ENCODE measurements at regions not wholly inside any gene's neighbourhood (a gene's known extent, or its start where the extent isn't known, plus 50 kb on each side); places are given as distances from the start of the nearest gene placed in this dataset.

DNA sequence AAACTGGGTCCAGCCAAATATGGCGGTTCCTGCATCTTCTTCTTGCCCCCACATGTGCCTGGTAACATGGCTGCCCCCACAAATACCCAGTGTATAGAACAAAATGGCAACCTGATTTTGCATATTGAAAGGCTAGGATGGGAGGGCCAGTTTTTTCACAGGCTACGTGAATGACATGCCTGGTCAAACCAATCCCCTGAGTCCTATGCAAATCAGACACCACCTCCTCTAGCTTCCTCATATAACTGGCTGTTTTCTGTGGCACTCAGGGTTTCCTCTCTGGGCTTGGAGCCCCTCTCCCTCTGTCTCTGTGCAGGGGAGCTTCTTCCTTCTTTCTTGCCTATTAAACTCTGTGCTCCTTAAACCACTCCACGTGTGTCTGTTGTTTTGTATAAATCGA is 372.1 kb downstream of the KIF16B start:
- Histone ChIP-seq H2AFZ (ENCODE audit: low read length) (peak overlapping the region; percentile 46; the same call in 1 of the 2 replicates), H3K4me3 (ENCODE audit: low read length) (no peak overlapping the region)
- CTCF ChIA-PET = no interaction called here

DNA sequence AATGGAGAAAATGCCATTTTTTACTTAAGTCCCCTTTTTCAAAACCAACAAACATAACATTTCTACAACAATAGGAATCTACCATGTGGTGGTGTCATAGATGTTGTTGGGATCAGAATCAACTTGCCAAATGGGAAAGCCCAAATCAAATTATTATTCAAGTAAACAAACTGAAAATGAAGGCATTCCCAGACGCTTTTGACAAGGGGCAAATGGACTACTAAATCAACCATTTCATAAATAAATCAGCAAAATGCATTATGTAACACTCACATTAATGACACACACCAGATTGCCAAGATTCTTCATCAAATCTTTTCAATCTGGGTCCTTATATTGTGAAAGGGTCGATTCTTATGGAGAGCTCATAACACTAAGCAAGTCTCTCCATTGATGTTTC is 375.6 kb downstream of the KIF16B start:
- CTCF ChIA-PET = no interaction called here
- no TSS peak for BruUV-seq (replicated peaks)
- no peaks in the 10 kb centered on the region for H4K20me1 ChIP-seq (ENCODE audit: low read length)
- ATAC-seq (no peak), DNase-seq (no peak)
- H3K36me3 ChIP-seq (ENCODE audit: low read depth, low read length) = no peaks in the 10 kb centered on the region
- no peaks in the 10 kb centered on the region for H3K9me3 ChIP-seq (ENCODE audit: low read length)
- POLR2A ChIA-PET (ENCODE audit: unreplicated experiment) = no interaction called here
- no peak overlapping the region for H2AFZ ChIP-seq (ENCODE audit: low read length)
- no peaks in the 10 kb centered on the region for H3K4me1 ChIP-seq (ENCODE audit: insufficient read depth, low read length)
- H3K9me2 ChIP-seq (replicated peaks; ENCODE audit: low read length) = no peaks in the 10 kb centered on the region
- H3K27ac ChIP-seq (ENCODE audit: low read length) = no peak overlapping the region
- TF ChIP-seq EZH2 (IDR thresholded peaks at IDR 0.05; ENCODE audit: low read length, unreplicated experiment) (no peak), EZH2phosphoT487 (IDR thresholded peaks at IDR 0.05; ENCODE audit: borderline replicate concordance, low read length) (no peak)
- TF ChIP-seq, protein P1, sequence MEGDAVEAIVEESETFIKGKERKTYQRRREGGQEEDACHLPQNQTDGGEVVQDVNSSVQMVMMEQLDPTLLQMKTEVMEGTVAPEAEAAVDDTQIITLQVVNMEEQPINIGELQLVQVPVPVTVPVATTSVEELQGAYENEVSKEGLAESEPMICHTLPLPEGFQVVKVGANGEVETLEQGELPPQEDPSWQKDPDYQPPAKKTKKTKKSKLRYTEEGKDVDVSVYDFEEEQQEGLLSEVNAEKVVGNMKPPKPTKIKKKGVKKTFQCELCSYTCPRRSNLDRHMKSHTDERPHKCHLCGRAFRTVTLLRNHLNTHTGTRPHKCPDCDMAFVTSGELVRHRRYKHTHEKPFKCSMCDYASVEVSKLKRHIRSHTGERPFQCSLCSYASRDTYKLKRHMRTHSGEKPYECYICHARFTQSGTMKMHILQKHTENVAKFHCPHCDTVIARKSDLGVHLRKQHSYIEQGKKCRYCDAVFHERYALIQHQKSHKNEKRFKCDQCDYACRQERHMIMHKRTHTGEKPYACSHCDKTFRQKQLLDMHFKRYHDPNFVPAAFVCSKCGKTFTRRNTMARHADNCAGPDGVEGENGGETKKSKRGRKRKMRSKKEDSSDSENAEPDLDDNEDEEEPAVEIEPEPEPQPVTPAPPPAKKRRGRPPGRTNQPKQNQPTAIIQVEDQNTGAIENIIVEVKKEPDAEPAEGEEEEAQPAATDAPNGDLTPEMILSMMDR (conservative IDR thresholded peaks at IDR 0.05; ENCODE audit: low read depth, low read length) = no peak
- no peak overlapping the region for H3K9ac ChIP-seq (ENCODE audit: low read length)
- H3K27me3 ChIP-seq (ENCODE audit: low read length) = no peaks in the 10 kb centered on the region
- H3K4me2 ChIP-seq (ENCODE audit: low read length) = no peak overlapping the region
- H3K4me3 ChIP-seq (ENCODE audit: low read length) = no peak overlapping the region
- no peaks in the 10 kb centered on the region for H3K79me2 ChIP-seq (ENCODE audit: low read length)
- intact Hi-C loops (cut with micrococcal nuclease) = no loop called here
- H3F3A ChIP-seq (ENCODE audit: low read length, unreplicated experiment) = no peaks in the 10 kb centered on the region

More for the DNA sequence above, 372.1 kb downstream of the KIF16B start:
- no peaks in the 10 kb centered on the region for H3F3A ChIP-seq (ENCODE audit: low read length, unreplicated experiment)
- H3K9ac ChIP-seq (ENCODE audit: low read length) = no peak overlapping the region
- H3K9me3 ChIP-seq (ENCODE audit: low read length) = no peaks in the 10 kb centered on the region
- H3K27ac ChIP-seq (ENCODE audit: low read length) = no peak overlapping the region
- H3K79me2 ChIP-seq (ENCODE audit: low read length) = no peaks in the 10 kb centered on the region
- no peaks in the 10 kb centered on the region for H3K36me3 ChIP-seq (ENCODE audit: low read depth, low read length)
- peaks cover 4% of the 10 kb centered on the region; the same call in 1 of the 2 replicates for H3K4me1 ChIP-seq (ENCODE audit: insufficient read depth, low read length)
- H4K20me1 ChIP-seq (ENCODE audit: low read length) = no peaks in the 10 kb centered on the region
- no peak overlapping the region for H3K4me2 ChIP-seq (ENCODE audit: low read length)
- no peaks in the 10 kb centered on the region for H3K9me2 ChIP-seq (replicated peaks; ENCODE audit: low read length)
- ATAC-seq (no peak), DNase-seq (no peak)
- intact Hi-C loops (cut with micrococcal nuclease) = no loop called here
- TF ChIP-seq, protein P1 (conservative IDR thresholded peaks at IDR 0.05; ENCODE audit: low read depth, low read length) = no peak
- no peak for TF ChIP-seq EZH2phosphoT487 (IDR thresholded peaks at IDR 0.05; ENCODE audit: borderline replicate concordance, low read length)
- no peak for TF ChIP-seq EZH2 (IDR thresholded peaks at IDR 0.05; ENCODE audit: low read length, unreplicated experiment)
- no TSS peak for BruUV-seq (replicated peaks)
- H3K27me3 ChIP-seq (ENCODE audit: low read length) = no peaks in the 10 kb centered on the region
- POLR2A ChIA-PET (ENCODE audit: unreplicated experiment) = no interaction called here

DNA sequence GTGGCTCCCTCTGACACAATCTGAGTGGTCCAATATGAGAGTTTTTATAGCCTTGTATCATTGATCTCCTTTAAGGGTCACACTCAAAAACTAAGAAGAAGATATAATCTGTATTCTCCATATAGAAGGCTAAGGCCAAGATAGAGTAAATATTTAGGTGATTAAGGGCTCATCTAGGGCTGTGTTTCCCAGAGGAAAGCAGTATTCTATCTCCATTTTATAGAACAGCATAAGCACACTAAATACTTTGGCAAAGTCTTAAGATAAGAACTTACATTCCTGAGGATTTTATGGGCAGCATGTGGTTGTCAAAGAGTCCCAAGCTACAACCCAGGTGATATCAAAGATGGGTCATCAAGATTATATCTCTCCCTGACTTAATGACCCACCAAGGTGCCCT is 377.6 kb downstream of the KIF16B start:
- H3K79me2 ChIP-seq (ENCODE audit: low read length) = no peaks in the 10 kb centered on the region
- no peaks in the 10 kb centered on the region for H3K4me1 ChIP-seq (ENCODE audit: insufficient read depth, low read length)
- no TSS peak for BruUV-seq (replicated peaks)
- H3K9me3 ChIP-seq (ENCODE audit: low read length) = no peaks in the 10 kb centered on the region
- no peaks in the 10 kb centered on the region for H3F3A ChIP-seq (ENCODE audit: low read length, unreplicated experiment)
- ChIA-PET CTCF (no interaction called here), POLR2A (ENCODE audit: unreplicated experiment) (no interaction called here)
- DNase-seq (no peak), ATAC-seq (no peak)
- intact Hi-C loops (cut with micrococcal nuclease) = no loop called here
- no peak for TF ChIP-seq EZH2phosphoT487 (IDR thresholded peaks at IDR 0.05; ENCODE audit: borderline replicate concordance, low read length)
- TF ChIP-seq, protein P1 (conservative IDR thresholded peaks at IDR 0.05; ENCODE audit: low read depth, low read length) = no peak
- TF ChIP-seq EZH2 (IDR thresholded peaks at IDR 0.05; ENCODE audit: low read length, unreplicated experiment) = no peak
- H3K9ac ChIP-seq (ENCODE audit: low read length) = no peak overlapping the region
- H3K27me3 ChIP-seq (ENCODE audit: low read length) = no peaks in the 10 kb centered on the region
- H3K27ac ChIP-seq (ENCODE audit: low read length) = no peak overlapping the region
- no peak overlapping the region for H2AFZ ChIP-seq (ENCODE audit: low read length)
- H3K4me3 ChIP-seq (ENCODE audit: low read length) = no peak overlapping the region
- H3K9me2 ChIP-seq (replicated peaks; ENCODE audit: low read length) = no peaks in the 10 kb centered on the region
- no peaks in the 10 kb centered on the region for H4K20me1 ChIP-seq (ENCODE audit: low read length)
- H3K36me3 ChIP-seq (ENCODE audit: low read depth, low read length) = no peaks in the 10 kb centered on the region
- H3K4me2 ChIP-seq (ENCODE audit: low read length) = no peak overlapping the region
